ENCODE measurements at regions not wholly inside any gene's neighbourhood (a gene's known extent, or its start where the extent isn't known, plus 50 kb on each side); places are given as distances from the start of the nearest gene placed in this dataset.

DNA sequence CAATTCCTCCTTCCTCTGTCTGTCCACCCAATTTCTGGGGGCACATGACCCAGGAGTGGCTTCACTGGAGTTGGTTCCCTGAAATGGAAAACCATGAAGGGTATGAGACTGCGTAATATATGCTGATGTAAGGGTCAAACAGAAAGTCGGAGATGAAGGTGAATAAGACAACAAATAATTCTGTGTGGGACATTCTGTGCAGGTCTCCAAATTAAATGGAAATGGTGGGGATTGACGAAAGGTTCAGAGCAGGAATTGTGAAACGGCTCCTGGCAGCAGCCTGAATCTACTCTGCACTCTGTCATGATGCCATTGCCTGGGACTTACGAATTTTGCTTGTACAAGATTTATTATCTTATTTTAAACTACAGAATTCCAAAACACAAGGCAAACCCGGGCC lies 174.8 kb upstream of the RORA start:
- no peak overlapping the region for H2BK15ac ChIP-seq (ENCODE audit: low read depth, low read length)
- H3K27me3 Mint-ChIP-seq (ENCODE audit: low read depth), result peaks cover 4% of the 10 kb centered on the region; the same call in 1 of the 2 replicates
- no peak overlapping the region for H3K14ac ChIP-seq (ENCODE audit: insufficient read depth, low read length)
- H3K27ac Mint-ChIP-seq, result no peak overlapping the region
- no peaks in the 10 kb centered on the region for H3K27me3 ChIP-seq (ENCODE audit: insufficient read depth, low read length)
- no peak overlapping the region for H2BK120ac ChIP-seq (ENCODE audit: low read depth, low read length, poor library complexity, severe bottlenecking)
- no peak overlapping the region for H2BK5ac ChIP-seq (ENCODE audit: insufficient read length, low read length)
- WGBS (ENCODE audit: extremely low coverage, insufficient read length, low lambda C conversion rate), result no CpG with 5 or more reads among the region's 6 CpGs
- no peaks in the 10 kb centered on the region for H3K4me1 ChIP-seq (ENCODE audit: insufficient read depth, low read length)
- no peak overlapping the region for H2BK20ac ChIP-seq (ENCODE audit: low read depth, low read length, poor library complexity, severe bottlenecking)
- H3T11ph ChIP-seq (ENCODE audit: low read length), result no peak overlapping the region
- H3K4ac ChIP-seq (ENCODE audit: low read depth, low read length), result no peak overlapping the region
- no peaks in the 10 kb centered on the region for H3K4me1 Mint-ChIP-seq
- H3K23ac ChIP-seq (ENCODE audit: insufficient read length, low read depth, low read length), result no peak overlapping the region
- H3K36me3 Mint-ChIP-seq (ENCODE audit: insufficient read depth in 1 of 3, low read depth in 3 of 3), result no peaks in the 10 kb centered on the region
- H4K5ac ChIP-seq (ENCODE audit: insufficient read length, low read depth, low read length), result no peak overlapping the region
- H3K9me3 ChIP-seq (ENCODE audit: control insufficient read depth, low read depth, low read length), result no peaks in the 10 kb centered on the region
- H3K9me3 Mint-ChIP-seq, result no peaks in the 10 kb centered on the region
- no peak overlapping the region for H2BK12ac ChIP-seq (ENCODE audit: insufficient read length, low read depth, low read length)
- H3K9ac ChIP-seq (ENCODE audit: extremely low read depth, insufficient read length, low read length), result no peak overlapping the region
- H4K8ac ChIP-seq (replicated peaks; ENCODE audit: insufficient read length, low read depth, low read length), result no peak overlapping the region
- no peak overlapping the region for H3K27ac ChIP-seq (ENCODE audit: insufficient read length, low read depth, low read length)
- no peak overlapping the region for H3K4me2 ChIP-seq (ENCODE audit: insufficient read depth, insufficient read length, low read length)
- no peak overlapping the region for H3K56ac ChIP-seq (ENCODE audit: insufficient read length, low read depth, low read length)
- H3K18ac ChIP-seq (ENCODE audit: insufficient read length, low read depth, low read length), result no peak overlapping the region
- H3K79me2 ChIP-seq (ENCODE audit: insufficient read depth, low read length), result no peaks in the 10 kb centered on the region
- no peaks in the 10 kb centered on the region for H3K79me1 ChIP-seq (ENCODE audit: insufficient read depth, low read depth, low read length, poor library complexity, severe bottlenecking)
- H4K20me1 ChIP-seq (ENCODE audit: control insufficient read depth, insufficient read depth, insufficient read length), result no peaks in the 10 kb centered on the region
- TF ChIP-seq, protein P1, sequence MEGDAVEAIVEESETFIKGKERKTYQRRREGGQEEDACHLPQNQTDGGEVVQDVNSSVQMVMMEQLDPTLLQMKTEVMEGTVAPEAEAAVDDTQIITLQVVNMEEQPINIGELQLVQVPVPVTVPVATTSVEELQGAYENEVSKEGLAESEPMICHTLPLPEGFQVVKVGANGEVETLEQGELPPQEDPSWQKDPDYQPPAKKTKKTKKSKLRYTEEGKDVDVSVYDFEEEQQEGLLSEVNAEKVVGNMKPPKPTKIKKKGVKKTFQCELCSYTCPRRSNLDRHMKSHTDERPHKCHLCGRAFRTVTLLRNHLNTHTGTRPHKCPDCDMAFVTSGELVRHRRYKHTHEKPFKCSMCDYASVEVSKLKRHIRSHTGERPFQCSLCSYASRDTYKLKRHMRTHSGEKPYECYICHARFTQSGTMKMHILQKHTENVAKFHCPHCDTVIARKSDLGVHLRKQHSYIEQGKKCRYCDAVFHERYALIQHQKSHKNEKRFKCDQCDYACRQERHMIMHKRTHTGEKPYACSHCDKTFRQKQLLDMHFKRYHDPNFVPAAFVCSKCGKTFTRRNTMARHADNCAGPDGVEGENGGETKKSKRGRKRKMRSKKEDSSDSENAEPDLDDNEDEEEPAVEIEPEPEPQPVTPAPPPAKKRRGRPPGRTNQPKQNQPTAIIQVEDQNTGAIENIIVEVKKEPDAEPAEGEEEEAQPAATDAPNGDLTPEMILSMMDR (conservative IDR thresholded peaks at IDR 0.05), result no peak
- no peak overlapping the region for H2AK5ac ChIP-seq (ENCODE audit: insufficient read length, low read length)
- no peak overlapping the region for H4K91ac ChIP-seq (ENCODE audit: insufficient read length, low read depth, low read length)
- H3K23me2 ChIP-seq (ENCODE audit: insufficient read length, low read depth, low read length, poor library complexity, severe bottlenecking), result no peaks in the 10 kb centered on the region
- no peak overlapping the region for H3K4me3 Mint-ChIP-seq
- no peak overlapping the region for H2AFZ ChIP-seq (ENCODE audit: low read length)
- no peak for DNase-seq
